ENCODE measurements at regions not wholly inside any gene's neighbourhood (a gene's known extent, or its start where the extent isn't known, plus 50 kb on each side); places are given as distances from the start of the nearest gene placed in this dataset.

- intact Hi-C loops (cut with DNase I; ENCODE audit: low total_unique reads) = no loop called here
- Histone ChIP-seq H3K9me3 (no peaks in the 10 kb centered on the region), H3K36me3 (no peaks in the 10 kb centered on the region), H3K27me3 (no peaks in the 10 kb centered on the region), H3K27ac (no peak overlapping the region), H3K4me3 (no peak overlapping the region), H3K4me1 (no peaks in the 10 kb centered on the region)
- no peak for DNase-seq (ENCODE audit: low spot score in 2 of 2)
- TF ChIP-seq POLR2A (IDR thresholded peaks at IDR 0.05) = no peak
- TF ChIP-seq CTCF (IDR thresholded peaks at IDR 0.05) = no peak
- no peak for TF ChIP-seq POLR2AphosphoS5 (IDR thresholded peaks at IDR 0.05)
These were observed 59.2 kb upstream of the SSBP3 start for GRCh38 chr1:54465351-54465811.

GRCh38 chr1:54464477-54465146, 58.4 kb upstream of the SSBP3 start:
- Histone ChIP-seq H3K27me3 (no peaks in the 10 kb centered on the region), H3K36me3 (no peaks in the 10 kb centered on the region), H3K4me3 (no peak overlapping the region), H3K27ac (no peak overlapping the region), H3K9me3 (no peaks in the 10 kb centered on the region), H3K4me1 (no peaks in the 10 kb centered on the region)
- TF ChIP-seq POLR2A (IDR thresholded peaks at IDR 0.05) = no peak
- TF ChIP-seq POLR2AphosphoS5 (IDR thresholded peaks at IDR 0.05) = no peak
- TF ChIP-seq CTCF (IDR thresholded peaks at IDR 0.05) = no peak
- intact Hi-C loops (cut with DNase I; ENCODE audit: low total_unique reads) = no loop called here
- no peak for DNase-seq (ENCODE audit: low spot score in 2 of 2)

GRCh38 chr1:54464031-54464476, 57.9 kb upstream of the SSBP3 start:
- Histone ChIP-seq H3K27ac (no peak overlapping the region), H3K4me1 (no peaks in the 10 kb centered on the region), H3K4me3 (no peak overlapping the region), H3K36me3 (no peaks in the 10 kb centered on the region), H3K27me3 (no peaks in the 10 kb centered on the region), H3K9me3 (no peaks in the 10 kb centered on the region)
- intact Hi-C loops (cut with DNase I; ENCODE audit: low total_unique reads) = no loop called here
- DNase-seq (ENCODE audit: low spot score in 2 of 2) = no peak
- TF ChIP-seq POLR2A (IDR thresholded peaks at IDR 0.05) (no peak), POLR2AphosphoS5 (IDR thresholded peaks at IDR 0.05) (no peak), CTCF (IDR thresholded peaks at IDR 0.05) (no peak)

- Histone ChIP-seq H3K36me3 (no peaks in the 10 kb centered on the region), H3K4me1 (no peaks in the 10 kb centered on the region), H3K9me3 (no peaks in the 10 kb centered on the region), H3K27ac (no peak overlapping the region), H3K27me3 (no peaks in the 10 kb centered on the region), H3K4me3 (no peak overlapping the region)
- TF ChIP-seq POLR2A (IDR thresholded peaks at IDR 0.05) (no peak), CTCF (IDR thresholded peaks at IDR 0.05) (no peak), POLR2AphosphoS5 (IDR thresholded peaks at IDR 0.05) (no peak)
- no peak for DNase-seq (ENCODE audit: low spot score in 2 of 2)
- intact Hi-C loops (cut with DNase I; ENCODE audit: low total_unique reads) = no loop called here
These were observed 57.3 kb upstream of the SSBP3 start for GRCh38 chr1:54463259-54464030.

- Histone ChIP-seq H3K4me1 (no peaks in the 10 kb centered on the region), H3K27ac (no peak overlapping the region), H3K36me3 (no peaks in the 10 kb centered on the region), H3K4me3 (no peak overlapping the region), H3K9me3 (no peaks in the 10 kb centered on the region), H3K27me3 (no peaks in the 10 kb centered on the region)
- no peak for TF ChIP-seq POLR2AphosphoS5 (IDR thresholded peaks at IDR 0.05)
- TF ChIP-seq POLR2A (IDR thresholded peaks at IDR 0.05) = no peak
- TF ChIP-seq CTCF (IDR thresholded peaks at IDR 0.05) = no peak
- intact Hi-C loops (cut with DNase I; ENCODE audit: low total_unique reads) = no loop called here
- DNase-seq (ENCODE audit: low spot score in 2 of 2) = no peak
These were observed 56.5 kb upstream of the SSBP3 start for GRCh38 chr1:54462597-54463258.
